DOHH2 (cell line): ENCODE measurements at regions not wholly inside any gene's neighbourhood (a gene's known extent, or its start where the extent isn't known, plus 50 kb on each side); places are given as distances from the start of the nearest gene placed in this dataset.

Experiments
- H3F3A ChIP-seq: fragments of 200-600 bp; sonication (generic), shearing (Covaris generic); 2 replicates; pipeline ENCODE4 v1.6.0; 2016; ENCODE audit warnings: antibody characterized with exemption, mild to moderate bottlenecking; ENCODE audit not compliant: control insufficient read depth, insufficient read depth
- H3K27ac ChIP-seq: fragments of 200-600 bp; sonication (generic); 2 replicates; pipeline ENCODE4 v1.5.1; 2014; ENCODE audit warnings: low read depth, mild to moderate bottlenecking, low read length, moderate library complexity
- H3K27me3 ChIP-seq: fragments of 200-600 bp; sonication (generic); 2 replicates; pipeline ENCODE4 v1.6.1; 2014; ENCODE audit warnings: mild to moderate bottlenecking, low read length, mixed read lengths; ENCODE audit not compliant: control insufficient read depth
- H3K36me3 ChIP-seq: fragments of 200-600 bp; sonication (generic); 2 replicates; pipeline ENCODE4 v1.6.1; 2014; ENCODE audit warnings: mild to moderate bottlenecking, low read length, moderate library complexity, mixed read lengths; ENCODE audit not compliant: control insufficient read depth
- H3K4me1 ChIP-seq: fragments of 200-600 bp; sonication (generic); 2 replicates; pipeline ENCODE4 v1.6.1; 2014; ENCODE audit warnings: mild to moderate bottlenecking, low read length, mixed read lengths; ENCODE audit not compliant: control insufficient read depth
- H3K4me2 ChIP-seq: fragments of 200-600 bp; sonication (generic); 2 replicates; pipeline ENCODE4 v1.6.0; 2014; ENCODE audit warnings: mild to moderate bottlenecking, low read length, moderate library complexity
- H3K4me3 ChIP-seq: fragments of 200-600 bp; sonication (generic); 2 replicates; pipeline ENCODE4 v1.5.1; 2014; ENCODE audit warnings: mild to moderate bottlenecking, low read length, mixed read lengths
- H3K79me2 ChIP-seq: fragments of 200-600 bp; sonication (generic); 2 replicates; pipeline ENCODE4 v1.6.1; 2014; ENCODE audit warnings: mild to moderate bottlenecking, low read length, mixed read lengths; ENCODE audit not compliant: control insufficient read depth
- H3K9me2 ChIP-seq: fragments of 200-600 bp; sonication (generic); replicated peaks from 2 replicates; pipeline ENCODE4 v1.6.1; 2014; ENCODE audit warnings: mild to moderate bottlenecking, low read length, mixed read lengths; ENCODE audit not compliant: control insufficient read depth
- H3K9me3 ChIP-seq: fragments of 200-600 bp; sonication (generic); 2 replicates; pipeline ENCODE4 v1.6.1; 2014; ENCODE audit warnings: antibody characterized with exemption, low read length, mixed read lengths; ENCODE audit not compliant: control insufficient read depth, insufficient read depth
- H4K20me1 ChIP-seq: fragments of 200-600 bp; sonication (generic); 2 replicates; pipeline ENCODE4 v1.6.0; 2014; ENCODE audit warnings: low read depth, mild to moderate bottlenecking, antibody characterized with exemption, low read length, moderate library complexity; ENCODE audit not compliant: control insufficient read depth, insufficient read depth
- EZH2phosphoT487 ChIP-seq: fragments of 200-600 bp; sonication (generic); IDR thresholded peaks from 2 replicates; pipeline ENCODE4 v1.6.1; 2017; ENCODE audit warnings: borderline replicate concordance, mild to moderate bottlenecking, antibody characterized with exemption, low read length, moderate library complexity, mixed read lengths
- TF ChIP-seq, protein P1 (sequence below): fragments of 200-600 bp; sonication (generic); IDR thresholded peaks from one replicate; pipeline ENCODE4 v1.5.1; 2014; ENCODE audit warnings: antibody characterized with exemption, mild to moderate bottlenecking, low read depth, low read length; ENCODE audit not compliant: poor library complexity, severe bottlenecking

DNA sequence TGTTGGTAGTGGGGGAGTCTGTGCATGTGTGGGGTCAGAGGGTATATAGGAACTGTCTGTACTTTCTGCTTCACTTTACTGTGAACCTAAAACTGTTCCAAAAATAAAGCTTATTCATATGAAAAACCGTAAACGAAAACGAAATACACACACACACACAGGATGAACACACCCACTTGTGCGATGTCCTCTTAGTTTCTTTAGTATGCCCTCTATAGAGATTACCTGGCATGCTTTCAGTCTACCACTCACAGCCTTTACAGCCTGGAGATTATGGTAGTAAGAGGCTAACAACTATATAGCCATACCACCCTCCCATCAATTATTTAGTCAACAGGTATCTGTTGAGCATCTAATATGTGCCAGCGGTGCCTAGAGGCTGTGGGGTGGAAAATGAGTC, 60.0 kb upstream of the UBE3A start:
- H3K4me1 ChIP-seq, result no peaks in the 10 kb centered on the region
- H3K79me2 ChIP-seq, result no peaks in the 10 kb centered on the region

DNA sequence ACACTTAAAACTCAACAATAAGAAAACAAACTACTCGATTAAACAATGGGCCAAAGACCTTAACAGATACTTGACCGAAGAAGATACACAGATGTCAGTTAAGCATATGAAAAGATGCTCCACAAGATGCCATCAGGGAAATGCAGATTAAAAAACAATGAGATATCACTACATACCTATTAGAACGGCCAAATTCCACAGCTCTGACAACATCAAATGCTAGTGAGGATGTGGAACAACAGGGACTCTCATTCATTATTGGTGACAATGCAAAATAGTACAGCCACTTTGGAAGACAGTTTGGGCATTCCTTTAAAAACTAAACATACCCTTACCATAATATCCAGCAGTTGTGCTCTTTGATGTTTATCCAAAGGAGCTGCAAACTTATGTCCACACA, 59.1 kb upstream of the UBE3A start:
- Histone ChIP-seq H4K20me1 (no peaks in the 10 kb centered on the region), H3K36me3 (no peaks in the 10 kb centered on the region)

More for the DNA sequence above, 60.0 kb upstream of the UBE3A start:
- no peaks in the 10 kb centered on the region for H4K20me1 ChIP-seq
- no peak overlapping the region for H3K4me2 ChIP-seq
- H3K4me3 ChIP-seq, result no peak overlapping the region
- H3K36me3 ChIP-seq, result no peaks in the 10 kb centered on the region
- H3K27ac ChIP-seq, result no peak overlapping the region
- TF ChIP-seq EZH2phosphoT487, result no peak
- H3F3A ChIP-seq, result no peaks in the 10 kb centered on the region
- no peaks in the 10 kb centered on the region for H3K27me3 ChIP-seq
- no peaks in the 10 kb centered on the region for H3K9me2 ChIP-seq
- no peaks in the 10 kb centered on the region for H3K9me3 ChIP-seq

DNA sequence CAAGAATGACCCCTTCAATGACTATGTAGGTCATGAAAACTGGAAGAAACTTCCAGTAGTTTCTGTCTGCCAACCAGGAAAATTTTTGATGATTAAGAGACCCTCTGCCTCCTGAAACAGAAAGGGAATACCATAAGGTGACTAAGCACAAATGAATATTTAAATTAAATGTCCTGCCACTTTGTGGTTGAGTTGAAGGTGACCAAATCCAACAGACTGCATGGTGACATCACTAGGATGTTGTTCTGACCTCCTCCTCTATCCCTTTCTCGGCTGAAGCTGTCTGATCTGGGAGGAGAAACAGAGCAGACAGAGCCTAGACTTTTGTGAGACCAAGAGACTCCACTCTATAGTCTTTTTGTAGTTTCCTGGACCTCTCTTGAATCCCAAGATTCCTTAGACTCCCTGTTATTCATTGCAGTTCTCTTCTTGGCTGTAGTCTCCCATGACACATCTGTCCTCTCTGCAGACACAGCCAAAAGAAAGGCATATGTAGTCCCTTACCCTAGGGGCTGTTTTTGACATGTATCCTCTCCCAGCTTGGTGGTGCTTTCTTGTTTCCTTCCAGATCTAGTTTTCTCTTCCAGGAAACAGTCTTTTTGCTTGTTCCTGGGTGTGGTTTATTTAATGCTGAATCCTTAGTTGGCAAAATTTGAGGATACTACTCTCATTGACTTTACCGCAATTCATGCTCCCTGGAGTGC, 55.2 kb upstream of the UBE3A start:
- Histone ChIP-seq H3K4me3 (no peak overlapping the region), H3K4me1 (no peaks in the 10 kb centered on the region), H3K36me3 (no peaks in the 10 kb centered on the region), H3K4me2 (no peak overlapping the region), H3K9me2 (no peaks in the 10 kb centered on the region), H3K9me3 (no peaks in the 10 kb centered on the region), H3K27ac (no peak overlapping the region), H4K20me1 (no peaks in the 10 kb centered on the region), H3K27me3 (no peaks in the 10 kb centered on the region), H3K79me2 (no peaks in the 10 kb centered on the region), H3F3A (no peaks in the 10 kb centered on the region)
- TF ChIP-seq, protein P1, sequence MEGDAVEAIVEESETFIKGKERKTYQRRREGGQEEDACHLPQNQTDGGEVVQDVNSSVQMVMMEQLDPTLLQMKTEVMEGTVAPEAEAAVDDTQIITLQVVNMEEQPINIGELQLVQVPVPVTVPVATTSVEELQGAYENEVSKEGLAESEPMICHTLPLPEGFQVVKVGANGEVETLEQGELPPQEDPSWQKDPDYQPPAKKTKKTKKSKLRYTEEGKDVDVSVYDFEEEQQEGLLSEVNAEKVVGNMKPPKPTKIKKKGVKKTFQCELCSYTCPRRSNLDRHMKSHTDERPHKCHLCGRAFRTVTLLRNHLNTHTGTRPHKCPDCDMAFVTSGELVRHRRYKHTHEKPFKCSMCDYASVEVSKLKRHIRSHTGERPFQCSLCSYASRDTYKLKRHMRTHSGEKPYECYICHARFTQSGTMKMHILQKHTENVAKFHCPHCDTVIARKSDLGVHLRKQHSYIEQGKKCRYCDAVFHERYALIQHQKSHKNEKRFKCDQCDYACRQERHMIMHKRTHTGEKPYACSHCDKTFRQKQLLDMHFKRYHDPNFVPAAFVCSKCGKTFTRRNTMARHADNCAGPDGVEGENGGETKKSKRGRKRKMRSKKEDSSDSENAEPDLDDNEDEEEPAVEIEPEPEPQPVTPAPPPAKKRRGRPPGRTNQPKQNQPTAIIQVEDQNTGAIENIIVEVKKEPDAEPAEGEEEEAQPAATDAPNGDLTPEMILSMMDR, result no peak
- no peak for TF ChIP-seq EZH2phosphoT487

More for the DNA sequence above, 59.1 kb upstream of the UBE3A start:
- Histone ChIP-seq H3K4me2 (no peak overlapping the region), H3K9me2 (no peaks in the 10 kb centered on the region), H3F3A (no peaks in the 10 kb centered on the region), H3K27me3 (no peaks in the 10 kb centered on the region), H3K4me1 (no peaks in the 10 kb centered on the region), H3K9me3 (no peaks in the 10 kb centered on the region), H3K4me3 (no peak overlapping the region), H3K27ac (no peak overlapping the region), H3K79me2 (no peaks in the 10 kb centered on the region)
- TF ChIP-seq, protein P1, result no peak

DNA sequence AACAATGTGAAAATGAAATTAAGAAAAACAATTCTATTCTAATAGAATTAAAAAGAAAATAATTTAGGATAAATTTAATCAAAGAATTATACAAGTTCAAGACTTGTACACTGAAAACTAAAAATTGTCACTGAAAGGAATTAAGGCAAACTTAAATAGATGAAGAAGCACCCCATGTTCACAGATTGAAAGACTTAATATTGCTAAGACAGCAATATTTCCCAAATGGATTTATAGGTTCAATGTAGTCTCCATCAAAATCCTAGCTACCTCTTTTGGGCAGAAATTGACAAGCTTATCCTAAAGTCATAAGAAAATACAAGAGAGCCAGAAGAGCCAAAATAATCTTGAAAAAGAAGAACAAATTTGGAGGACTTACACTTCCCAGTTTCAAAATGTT, 53.5 kb upstream of the UBE3A start:
- no peak overlapping the region for H3K27ac ChIP-seq
- no peaks in the 10 kb centered on the region for H3K4me1 ChIP-seq
- no peaks in the 10 kb centered on the region for H3K27me3 ChIP-seq
- H3K4me2 ChIP-seq, result no peak overlapping the region
- no peaks in the 10 kb centered on the region for H3K9me3 ChIP-seq
- H3K79me2 ChIP-seq, result no peaks in the 10 kb centered on the region
- no peaks in the 10 kb centered on the region for H4K20me1 ChIP-seq
- H3F3A ChIP-seq, result no peaks in the 10 kb centered on the region
- TF ChIP-seq, protein P1, result no peak
- no peak for TF ChIP-seq EZH2phosphoT487
- H3K4me3 ChIP-seq, result no peak overlapping the region
- H3K36me3 ChIP-seq, result no peaks in the 10 kb centered on the region
- no peaks in the 10 kb centered on the region for H3K9me2 ChIP-seq
